ENCODE measurements at regions not wholly inside any gene's neighbourhood (a gene's known extent, or its start where the extent isn't known, plus 50 kb on each side); places are given as distances from the start of the nearest gene placed in this dataset.

GRCh38 chr7:4483851-4484250 is 198.2 kb upstream of the FOXK1 start:
- TF ChIP-seq, protein P1, sequence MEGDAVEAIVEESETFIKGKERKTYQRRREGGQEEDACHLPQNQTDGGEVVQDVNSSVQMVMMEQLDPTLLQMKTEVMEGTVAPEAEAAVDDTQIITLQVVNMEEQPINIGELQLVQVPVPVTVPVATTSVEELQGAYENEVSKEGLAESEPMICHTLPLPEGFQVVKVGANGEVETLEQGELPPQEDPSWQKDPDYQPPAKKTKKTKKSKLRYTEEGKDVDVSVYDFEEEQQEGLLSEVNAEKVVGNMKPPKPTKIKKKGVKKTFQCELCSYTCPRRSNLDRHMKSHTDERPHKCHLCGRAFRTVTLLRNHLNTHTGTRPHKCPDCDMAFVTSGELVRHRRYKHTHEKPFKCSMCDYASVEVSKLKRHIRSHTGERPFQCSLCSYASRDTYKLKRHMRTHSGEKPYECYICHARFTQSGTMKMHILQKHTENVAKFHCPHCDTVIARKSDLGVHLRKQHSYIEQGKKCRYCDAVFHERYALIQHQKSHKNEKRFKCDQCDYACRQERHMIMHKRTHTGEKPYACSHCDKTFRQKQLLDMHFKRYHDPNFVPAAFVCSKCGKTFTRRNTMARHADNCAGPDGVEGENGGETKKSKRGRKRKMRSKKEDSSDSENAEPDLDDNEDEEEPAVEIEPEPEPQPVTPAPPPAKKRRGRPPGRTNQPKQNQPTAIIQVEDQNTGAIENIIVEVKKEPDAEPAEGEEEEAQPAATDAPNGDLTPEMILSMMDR (IDR thresholded peaks at IDR 0.05), result no peak
- TF ChIP-seq POLR2A (IDR thresholded peaks at IDR 0.05), result no peak

Data from Peyer's patch (tissue), 4 donors.